Neural cell (in vitro differentiated cells): ENCODE measurements at regions not wholly inside any gene's neighbourhood (a gene's known extent, or its start where the extent isn't known, plus 50 kb on each side); places are given as distances from the start of the nearest gene placed in this dataset.

Source experiments
- H2AFZ ChIP-seq: fragments of 200-600, 300-800 bp; sonication (generic), shearing (Covaris generic); 2 replicates; pipeline ENCODE4 v1.6.0; 2014; ENCODE audit warnings: low read depth, mild to moderate bottlenecking, antibody characterized with exemption, low read length, moderate library complexity
- H3F3A ChIP-seq: fragments of 200-600 bp; shearing (Covaris generic); 2 replicates; pipeline ENCODE4 v1.6.1; 2016; ENCODE audit warnings: mild to moderate bottlenecking, moderate library complexity, mixed read lengths, antibody characterized with exemption, low read length; ENCODE audit not compliant: insufficient read depth, poor library complexity, severe bottlenecking
- H3K27ac ChIP-seq: fragments of 200-600, 300-800 bp; sonication (generic), shearing (Covaris generic); 2 replicates; pipeline ENCODE4 v1.5.1; 2014; ENCODE audit warnings: mild to moderate bottlenecking, low read length, moderate library complexity
- H3K27me3 ChIP-seq: fragments of 300-800, 200-600 bp; sonication (generic), shearing (Covaris generic); 2 replicates; pipeline ENCODE4 v1.6.0; 2014; ENCODE audit warnings: mild to moderate bottlenecking, low read depth, low read length, moderate library complexity; ENCODE audit not compliant: insufficient read depth
- H3K36me3 ChIP-seq: fragments of 300-800, 200-600 bp; sonication (generic), shearing (Covaris generic); 2 replicates; pipeline ENCODE4 v1.5.1; 2014; ENCODE audit warnings: mild to moderate bottlenecking, antibody characterized with exemption, low read length, moderate library complexity; ENCODE audit not compliant: insufficient read depth
- H3K4me2 ChIP-seq: fragments of 300-800, 200-600 bp; sonication (generic), shearing (Covaris generic); 2 replicates; pipeline ENCODE4 v1.6.0; 2014; ENCODE audit warnings: mild to moderate bottlenecking, low read length
- H3K4me3 ChIP-seq: fragments of 300-800, 200-600 bp; sonication (generic), shearing (Covaris generic); 2 replicates; pipeline ENCODE4 v1.5.1; 2014; ENCODE audit warnings: mild to moderate bottlenecking, low read length, moderate library complexity
- H3K79me2 ChIP-seq: fragments of 200-600 bp; shearing (Covaris generic); replicated peaks from 2 replicates; pipeline ENCODE4 v1.6.0; 2014; ENCODE audit warnings: mild to moderate bottlenecking, low read length, moderate library complexity; ENCODE audit not compliant: insufficient read depth
- H3K9ac ChIP-seq: fragments of 300-800, 200-600 bp; sonication (generic), shearing (Covaris generic); 2 replicates; pipeline ENCODE4 v1.6.1; 2016; ENCODE audit warnings: mild to moderate bottlenecking, low read length, mixed read lengths
- H3K9me2 ChIP-seq: fragments of 200-600 bp; shearing (Covaris generic); 2 replicates; pipeline ENCODE4 v1.6.1; 2016; ENCODE audit warnings: mild to moderate bottlenecking, low read length, mixed read lengths; ENCODE audit not compliant: insufficient read depth
- H3K9me3 ChIP-seq: fragments of 200-600, 300-800 bp; sonication (generic), shearing (Covaris generic); 2 replicates; pipeline ENCODE4 v1.6.1; 2016; ENCODE audit warnings: mild to moderate bottlenecking, mixed run types, low read length, moderate library complexity, mixed read lengths
- H4K20me1 ChIP-seq: fragments of 200-600 bp; shearing (Covaris generic); 2 replicates; pipeline ENCODE4 v1.6.1; 2016; ENCODE audit warnings: mild to moderate bottlenecking, mixed run types; ENCODE audit not compliant: insufficient read depth
- EP300 ChIP-seq: fragments of 450-650 bp; conservative IDR thresholded peaks from 2 replicates; pipeline ENCODE4 v1.6.1; 2014; ENCODE audit warnings: antibody characterized with exemption, mild to moderate bottlenecking, moderate library complexity; ENCODE audit not compliant: poor library complexity, severe bottlenecking
- EZH2 ChIP-seq: fragments of 200-600, 300-800 bp; shearing (Covaris generic), sonication (generic); IDR thresholded peaks from 2 replicates; pipeline ENCODE4 v1.6.1; 2014; ENCODE audit warnings: antibody characterized with exemption, low read length, borderline replicate concordance, mild to moderate bottlenecking; ENCODE audit not compliant: insufficient read depth, poor library complexity, severe bottlenecking
- MXI1 ChIP-seq: fragments of 450-650 bp; conservative IDR thresholded peaks from 2 replicates; pipeline ENCODE4 v1.6.1; 2014; ENCODE audit warnings: antibody characterized with exemption, mild to moderate bottlenecking; ENCODE audit not compliant: poor library complexity, severe bottlenecking
- POLR2AphosphoS5 ChIP-seq: IDR thresholded peaks from 2 replicates; pipeline ENCODE4 v1.6.1; 2012
- RAD21 ChIP-seq: fragments of 450-650 bp; conservative IDR thresholded peaks from 2 replicates; pipeline ENCODE4 v1.6.1; 2014; ENCODE audit warnings: antibody characterized with exemption, mild to moderate bottlenecking, moderate library complexity
- SMC3 ChIP-seq: fragments of 450-650 bp; conservative IDR thresholded peaks from 2 replicates; pipeline ENCODE4 v1.6.1; 2014; ENCODE audit warnings: antibody characterized with exemption, mild to moderate bottlenecking, moderate library complexity; ENCODE audit not compliant: poor library complexity
- TAF1 ChIP-seq: IDR thresholded peaks from 2 replicates; pipeline ENCODE4 v1.6.1; 2012; ENCODE audit warnings: low read depth
- TF ChIP-seq, protein P1 (sequence below): fragments of 450-650 bp; IDR thresholded peaks from 2 replicates; pipeline ENCODE4 v1.5.1; 2014; ENCODE audit warnings: antibody characterized with exemption, mild to moderate bottlenecking, moderate library complexity; ENCODE audit not compliant: poor library complexity, severe bottlenecking
- TF ChIP-seq, protein P2 (sequence below): IDR thresholded peaks from 2 replicates; pipeline ENCODE4 v1.6.1; 2012; ENCODE audit warnings: borderline replicate concordance

DNA sequence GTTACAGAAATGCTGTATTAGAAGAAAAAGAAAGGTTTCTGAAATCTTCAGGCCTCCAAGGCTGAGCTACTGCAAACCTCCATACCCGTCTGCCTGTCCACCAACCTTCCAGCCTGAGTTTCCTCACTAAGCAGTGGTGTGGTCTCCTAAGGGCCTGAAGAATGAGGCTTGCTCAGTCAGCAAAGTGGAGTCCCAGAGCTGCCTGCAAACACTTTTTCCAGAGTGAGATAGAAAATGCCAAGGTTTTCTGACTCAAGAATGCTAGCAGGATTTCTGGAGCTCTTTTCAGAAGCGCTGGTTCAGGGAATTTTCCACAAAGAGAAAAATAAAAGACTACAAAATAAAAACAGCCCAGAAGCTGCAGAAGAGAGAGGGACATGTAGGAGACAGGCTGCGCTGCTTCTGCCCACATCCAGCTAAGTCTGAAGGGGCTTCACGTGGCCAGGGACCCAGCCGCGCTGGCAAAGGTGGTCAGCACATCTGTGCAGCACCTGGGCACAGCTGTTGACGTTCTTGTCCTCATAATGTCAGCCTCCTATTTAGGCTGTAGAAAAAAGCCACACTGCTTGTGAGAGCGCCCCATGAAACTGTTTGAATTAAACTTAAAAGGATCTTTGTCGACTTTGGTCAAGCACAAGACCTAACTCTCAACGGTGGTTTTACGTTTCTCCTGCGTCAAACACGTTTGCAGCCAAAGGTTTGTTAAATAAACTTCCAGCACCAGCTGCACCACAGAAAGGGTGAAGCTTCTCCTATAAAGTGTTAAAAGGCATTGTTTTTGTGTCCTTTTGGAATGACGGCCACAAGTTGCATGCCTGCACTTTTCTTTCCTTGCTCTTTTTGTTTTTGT is 209.0 kb downstream of the THBS2 start:
- TF ChIP-seq EZH2, result no peak
- TF ChIP-seq TAF1, result no peak
- Histone ChIP-seq H3K9ac (no peak overlapping the region), H3F3A (no peaks in the 10 kb centered on the region), H3K9me3 (no peaks in the 10 kb centered on the region), H3K27me3 (no peaks in the 10 kb centered on the region), H3K36me3 (no peaks in the 10 kb centered on the region), H2AFZ (no peak overlapping the region), H3K4me2 (no peak overlapping the region), H3K4me3 (no peak overlapping the region), H3K27ac (no peak overlapping the region), H3K9me2 (no peaks in the 10 kb centered on the region), H3K79me2 (no peaks in the 10 kb centered on the region), H4K20me1 (no peaks in the 10 kb centered on the region)

DNA sequence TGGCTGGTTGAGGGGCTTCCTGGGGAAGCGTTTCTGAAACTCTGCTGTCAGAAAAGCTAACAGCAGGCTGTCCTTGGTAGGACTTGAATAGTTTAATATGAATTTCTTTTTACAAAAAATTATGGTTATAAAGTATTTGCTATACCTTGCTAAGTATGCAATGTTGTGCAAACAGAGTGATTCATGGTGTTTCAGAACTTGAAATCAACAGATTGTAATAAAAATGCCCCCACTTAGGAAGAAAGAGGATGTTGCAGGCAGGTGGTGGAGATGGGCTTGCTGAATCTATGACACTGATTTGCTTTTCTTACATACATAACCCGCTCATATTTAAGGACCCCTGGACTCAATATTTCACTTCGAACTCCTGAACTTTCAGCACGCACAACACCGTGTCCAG is 211.6 kb downstream of the THBS2 start:
- Histone ChIP-seq H3K36me3 (no peaks in the 10 kb centered on the region), H3F3A (no peaks in the 10 kb centered on the region), H3K27me3 (no peaks in the 10 kb centered on the region), H3K9ac (no peak overlapping the region), H4K20me1 (no peaks in the 10 kb centered on the region), H3K4me2 (no peak overlapping the region), H3K4me3 (no peak overlapping the region), H3K27ac (no peak overlapping the region), H3K9me2 (no peaks in the 10 kb centered on the region), H3K9me3 (no peaks in the 10 kb centered on the region), H2AFZ (no peak overlapping the region), H3K79me2 (no peaks in the 10 kb centered on the region)
- TF ChIP-seq EZH2 (no peak), RAD21 (no peak), EP300 (no peak), SMC3 (no peak), MXI1 (no peak), TAF1 (no peak), POLR2AphosphoS5 (no peak)
- TF ChIP-seq, protein P1, sequence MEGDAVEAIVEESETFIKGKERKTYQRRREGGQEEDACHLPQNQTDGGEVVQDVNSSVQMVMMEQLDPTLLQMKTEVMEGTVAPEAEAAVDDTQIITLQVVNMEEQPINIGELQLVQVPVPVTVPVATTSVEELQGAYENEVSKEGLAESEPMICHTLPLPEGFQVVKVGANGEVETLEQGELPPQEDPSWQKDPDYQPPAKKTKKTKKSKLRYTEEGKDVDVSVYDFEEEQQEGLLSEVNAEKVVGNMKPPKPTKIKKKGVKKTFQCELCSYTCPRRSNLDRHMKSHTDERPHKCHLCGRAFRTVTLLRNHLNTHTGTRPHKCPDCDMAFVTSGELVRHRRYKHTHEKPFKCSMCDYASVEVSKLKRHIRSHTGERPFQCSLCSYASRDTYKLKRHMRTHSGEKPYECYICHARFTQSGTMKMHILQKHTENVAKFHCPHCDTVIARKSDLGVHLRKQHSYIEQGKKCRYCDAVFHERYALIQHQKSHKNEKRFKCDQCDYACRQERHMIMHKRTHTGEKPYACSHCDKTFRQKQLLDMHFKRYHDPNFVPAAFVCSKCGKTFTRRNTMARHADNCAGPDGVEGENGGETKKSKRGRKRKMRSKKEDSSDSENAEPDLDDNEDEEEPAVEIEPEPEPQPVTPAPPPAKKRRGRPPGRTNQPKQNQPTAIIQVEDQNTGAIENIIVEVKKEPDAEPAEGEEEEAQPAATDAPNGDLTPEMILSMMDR, result no peak
- TF ChIP-seq, protein P2, sequence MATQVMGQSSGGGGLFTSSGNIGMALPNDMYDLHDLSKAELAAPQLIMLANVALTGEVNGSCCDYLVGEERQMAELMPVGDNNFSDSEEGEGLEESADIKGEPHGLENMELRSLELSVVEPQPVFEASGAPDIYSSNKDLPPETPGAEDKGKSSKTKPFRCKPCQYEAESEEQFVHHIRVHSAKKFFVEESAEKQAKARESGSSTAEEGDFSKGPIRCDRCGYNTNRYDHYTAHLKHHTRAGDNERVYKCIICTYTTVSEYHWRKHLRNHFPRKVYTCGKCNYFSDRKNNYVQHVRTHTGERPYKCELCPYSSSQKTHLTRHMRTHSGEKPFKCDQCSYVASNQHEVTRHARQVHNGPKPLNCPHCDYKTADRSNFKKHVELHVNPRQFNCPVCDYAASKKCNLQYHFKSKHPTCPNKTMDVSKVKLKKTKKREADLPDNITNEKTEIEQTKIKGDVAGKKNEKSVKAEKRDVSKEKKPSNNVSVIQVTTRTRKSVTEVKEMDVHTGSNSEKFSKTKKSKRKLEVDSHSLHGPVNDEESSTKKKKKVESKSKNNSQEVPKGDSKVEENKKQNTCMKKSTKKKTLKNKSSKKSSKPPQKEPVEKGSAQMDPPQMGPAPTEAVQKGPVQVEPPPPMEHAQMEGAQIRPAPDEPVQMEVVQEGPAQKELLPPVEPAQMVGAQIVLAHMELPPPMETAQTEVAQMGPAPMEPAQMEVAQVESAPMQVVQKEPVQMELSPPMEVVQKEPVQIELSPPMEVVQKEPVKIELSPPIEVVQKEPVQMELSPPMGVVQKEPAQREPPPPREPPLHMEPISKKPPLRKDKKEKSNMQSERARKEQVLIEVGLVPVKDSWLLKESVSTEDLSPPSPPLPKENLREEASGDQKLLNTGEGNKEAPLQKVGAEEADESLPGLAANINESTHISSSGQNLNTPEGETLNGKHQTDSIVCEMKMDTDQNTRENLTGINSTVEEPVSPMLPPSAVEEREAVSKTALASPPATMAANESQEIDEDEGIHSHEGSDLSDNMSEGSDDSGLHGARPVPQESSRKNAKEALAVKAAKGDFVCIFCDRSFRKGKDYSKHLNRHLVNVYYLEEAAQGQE, result no peak
